ENCODE measurements at regions not wholly inside any gene's neighbourhood (a gene's known extent, or its start where the extent isn't known, plus 50 kb on each side); places are given as distances from the start of the nearest gene placed in this dataset.

- Histone ChIP-seq H3K4me1 (no peaks in the 10 kb centered on the region), H3K27me3 (no peaks in the 10 kb centered on the region), H3K27ac (no peak overlapping the region), H3K4me3 (no peak overlapping the region), H3K9me3 (no peaks in the 10 kb centered on the region), H3K36me3 (no peaks in the 10 kb centered on the region)
- DNase-seq, result no peak
- intact Hi-C loops (cut with DNase I; ENCODE audit: low total_unique reads), result no loop called here
- in situ Hi-C loops (cut with MboI; ENCODE audit: low pct_ligation_motif_present in 1 of 4, low pct_unique_long_range_greater_than_20kb in 1 of 4, low sequenced_read_pairs in 3 of 4), result no loop called here
- 53 to 64% methylated on average over 3 of the region's 3 CpGs for WGBS, 2 donors (ENCODE audit: low coverage in 1 of 2)
- TF ChIP-seq POLR2A (IDR thresholded peaks at IDR 0.05) (no peak), CTCF (IDR thresholded peaks at IDR 0.05) (no peak)
These were observed 743.7 kb upstream of the HS3ST1 start for GRCh38 chr4:12172198-12172973.

GRCh38 chr4:12170308-12170707 is 741.6 kb upstream of the HS3ST1 start:
- Histone ChIP-seq H3K27ac (no peak overlapping the region), H3K4me1 (no peaks in the 10 kb centered on the region), H3K36me3 (no peaks in the 10 kb centered on the region), H3K27me3 (no peaks in the 10 kb centered on the region), H3K4me3 (no peak overlapping the region), H3K9me3 (no peaks in the 10 kb centered on the region)
- TF ChIP-seq EP300 (IDR thresholded peaks at IDR 0.05; ENCODE audit: low read depth) (no peak), POLR2AphosphoS5 (IDR thresholded peaks at IDR 0.05) (no peak), POLR2A (IDR thresholded peaks at IDR 0.05) (no peak), CTCF (IDR thresholded peaks at IDR 0.05) (no peak)
- WGBS, 2 donors (ENCODE audit: low coverage in 1 of 2), result 78 to 84% methylated on average over 4 of the region's 4 CpGs
- intact Hi-C loops (cut with DNase I; ENCODE audit: low total_unique reads) (no loop called here), in situ Hi-C loops (cut with MboI; ENCODE audit: low pct_ligation_motif_present in 1 of 4, low pct_unique_long_range_greater_than_20kb in 1 of 4, low sequenced_read_pairs in 3 of 4) (no loop called here)
- DNase-seq, result no peak

DNA sequence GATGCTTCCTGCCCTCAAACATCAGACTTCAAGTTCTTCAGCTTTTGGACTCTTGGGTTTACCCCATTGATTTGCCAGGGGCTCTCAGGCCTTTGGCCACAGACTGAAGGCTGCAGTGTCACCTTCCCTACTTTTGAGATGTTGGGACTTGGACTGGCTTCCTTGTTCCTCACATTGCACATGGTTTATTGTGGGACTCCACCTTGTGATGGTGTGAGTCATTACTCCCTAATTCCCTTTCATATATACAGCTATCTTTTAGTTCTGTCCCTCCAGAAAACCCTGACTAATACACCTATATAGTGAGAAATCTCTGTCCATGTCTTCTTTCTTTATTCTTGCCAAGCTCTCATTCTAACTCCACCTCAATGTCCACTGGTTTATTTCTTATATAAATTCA is 736.9 kb upstream of the HS3ST1 start:
- Histone ChIP-seq H3K27me3 (no peaks in the 10 kb centered on the region), H3K36me3 (no peaks in the 10 kb centered on the region), H3K4me3 (no peak overlapping the region), H3K9me3 (no peaks in the 10 kb centered on the region), H3K27ac (no peak overlapping the region), H3K4me1 (no peaks in the 10 kb centered on the region)
- in situ Hi-C loops (cut with MboI; ENCODE audit: low pct_ligation_motif_present in 1 of 4, low pct_unique_long_range_greater_than_20kb in 1 of 4, low sequenced_read_pairs in 3 of 4), result no loop called here
- TF ChIP-seq CTCF (IDR thresholded peaks at IDR 0.05), result no peak
- TF ChIP-seq POLR2A (IDR thresholded peaks at IDR 0.05), result no peak
- no peak for TF ChIP-seq POLR2AphosphoS5 (IDR thresholded peaks at IDR 0.05)
- TF ChIP-seq EP300 (IDR thresholded peaks at IDR 0.05; ENCODE audit: low read depth), result no peak
- intact Hi-C loops (cut with DNase I; ENCODE audit: low total_unique reads), result no loop called here
- no peak for DNase-seq

DNA sequence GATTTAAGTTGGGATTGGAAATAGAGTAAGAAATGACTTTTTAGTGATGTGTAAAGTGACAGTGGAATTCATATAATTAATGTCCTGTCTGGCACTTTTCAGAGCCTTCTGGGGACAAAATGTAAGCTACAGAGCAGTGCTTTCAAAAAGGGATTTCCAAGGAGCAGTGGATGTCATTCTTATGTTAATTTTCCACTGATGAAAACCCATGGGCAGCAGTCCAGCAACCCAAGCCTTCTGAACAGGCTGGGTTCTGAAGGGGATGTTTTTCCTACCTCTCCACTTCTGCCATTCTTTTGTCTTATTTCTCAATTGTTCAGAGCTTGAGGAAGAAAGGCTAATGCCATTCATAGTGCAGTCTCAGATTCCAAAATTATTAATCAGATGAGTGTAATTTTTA is 717.6 kb upstream of the HS3ST1 start:
- no peak for DNase-seq
- Histone ChIP-seq H3K4me1 (no peaks in the 10 kb centered on the region), H3K4me3 (no peak overlapping the region), H3K27me3 (no peaks in the 10 kb centered on the region), H3K36me3 (no peaks in the 10 kb centered on the region), H3K9me3 (no peaks in the 10 kb centered on the region), H3K27ac (no peak overlapping the region)
- intact Hi-C loops (cut with DNase I; ENCODE audit: low total_unique reads) (no loop called here), in situ Hi-C loops (cut with MboI; ENCODE audit: low pct_ligation_motif_present in 1 of 4, low pct_unique_long_range_greater_than_20kb in 1 of 4, low sequenced_read_pairs in 3 of 4) (no loop called here)
- no peak for TF ChIP-seq EP300 (IDR thresholded peaks at IDR 0.05; ENCODE audit: low read depth)
- TF ChIP-seq POLR2A (IDR thresholded peaks at IDR 0.05), result no peak
- no peak for TF ChIP-seq POLR2AphosphoS5 (IDR thresholded peaks at IDR 0.05)

GRCh38 chr4:12145768-12146167 is 717.1 kb upstream of the HS3ST1 start:
- TF ChIP-seq POLR2A (IDR thresholded peaks at IDR 0.05) (no peak), CTCF (IDR thresholded peaks at IDR 0.05) (no peak), POLR2AphosphoS5 (IDR thresholded peaks at IDR 0.05) (no peak), EP300 (IDR thresholded peaks at IDR 0.05; ENCODE audit: low read depth) (no peak)
- Histone ChIP-seq H3K9me3 (no peaks in the 10 kb centered on the region), H3K27ac (no peak overlapping the region), H3K4me1 (no peaks in the 10 kb centered on the region), H3K36me3 (no peaks in the 10 kb centered on the region), H3K4me3 (no peak overlapping the region), H3K27me3 (no peaks in the 10 kb centered on the region)
- intact Hi-C loops (cut with DNase I; ENCODE audit: low total_unique reads) (no loop called here), in situ Hi-C loops (cut with MboI; ENCODE audit: low pct_ligation_motif_present in 1 of 4, low pct_unique_long_range_greater_than_20kb in 1 of 4, low sequenced_read_pairs in 3 of 4) (no loop called here)
- DNase-seq, result no peak
- WGBS, 2 donors (ENCODE audit: low coverage in 1 of 2), result 73 to 80% methylated on average over 1 of the region's 1 CpG

Data from transverse colon (tissue), 4 donors.